Stimulated activated CD8-positive, alpha-beta memory T cell treated with anti-CD3 and anti-CD28 coated beads, Interleukin-15, amount 100 ng/mL, for 48 hours (primary cell): ENCODE measurements at regions not wholly inside any gene's neighbourhood (a gene's known extent, or its start where the extent isn't known, plus 50 kb on each side); places are given as distances from the start of the nearest gene placed in this dataset.
"Not testable (repeated sequence)": the region's sequence is repeated elsewhere in the genome, so short reads cannot be mapped to it uniquely, and the experiment has no call there.

Experiments used
- DNase-seq, 2 donors: peaks; one replicate each; pipeline ENCODE4 v3.0.0-alpha.2; 2020; ENCODE audit warnings: low read depth in 2 of 2

- DNase-seq, result no peak
Observed at GRCh38 chr7:130789436-130789835, 55.4 kb upstream of the KLF14 start.

- no peak for DNase-seq
Observed at GRCh38 chr7:130791746-130792145, 57.7 kb upstream of the KLF14 start.

GRCh38 chr7:130793855-130794618 lies 60.0 kb upstream of the KLF14 start:
- DNase-seq, result no peak

GRCh38 chr7:130794619-130794922 lies 60.6 kb upstream of the KLF14 start:
- DNase-seq, result no peak

GRCh38 chr7:130796425-130796824 lies 62.4 kb upstream of the KLF14 start:
- DNase-seq, result not testable (repeated sequence)

GRCh38 chr7:130803127-130803526 lies 69.1 kb upstream of the KLF14 start:
- DNase-seq, result no peak

GRCh38 chr7:130804220-130804619 lies 70.2 kb upstream of the KLF14 start:
- no peak for DNase-seq

- not testable (repeated sequence) for DNase-seq
Observed at GRCh38 chr7:130812819-130813218, 78.8 kb upstream of the KLF14 start.

GRCh38 chr7:130814778-130815335 lies 80.8 kb upstream of the KLF14 start:
- DNase-seq, result no peak

- no peak for DNase-seq
Observed at GRCh38 chr7:130818056-130818455, 84.0 kb upstream of the KLF14 start.

GRCh38 chr7:130821864-130822263 lies 87.9 kb upstream of the KLF14 start:
- no peak for DNase-seq

GRCh38 chr7:130822642-130823041 lies 88.6 kb upstream of the KLF14 start:
- DNase-seq, result no peak

- DNase-seq, result no peak
Observed at GRCh38 chr7:130823060-130823459, 89.1 kb upstream of the KLF14 start.

GRCh38 chr7:130825819-130826218 lies 91.8 kb upstream of the KLF14 start:
- no peak for DNase-seq

GRCh38 chr7:130829415-130829814 lies 95.4 kb upstream of the KLF14 start:
- DNase-seq, result no peak

GRCh38 chr7:130831322-130831721 lies 97.3 kb upstream of the KLF14 start:
- no peak for DNase-seq

GRCh38 chr7:130831817-130832481 lies 97.9 kb upstream of the KLF14 start:
- DNase-seq, result no peak

- DNase-seq, result no peak
Observed at GRCh38 chr7:130838738-130839137, 104.7 kb upstream of the KLF14 start.

GRCh38 chr7:130840599-130840998 lies 106.6 kb upstream of the KLF14 start:
- DNase-seq, result no peak

- no peak for DNase-seq
Observed at GRCh38 chr7:130841416-130841815, 107.4 kb upstream of the KLF14 start.

GRCh38 chr7:130843703-130844102 lies 109.7 kb upstream of the KLF14 start:
- no peak for DNase-seq

GRCh38 chr7:130844811-130845580 lies 111.0 kb upstream of the KLF14 start:
- no peak for DNase-seq
